H9 (cell line): ENCODE measurements at regions not wholly inside any gene's neighbourhood (a gene's known extent, or its start where the extent isn't known, plus 50 kb on each side); places are given as distances from the start of the nearest gene placed in this dataset.

Experiments used
- DNase-seq: peaks from one replicate; pipeline ENCODE4 v3.0.0-alpha.2; 2017
- H2AFZ ChIP-seq: one replicate; pipeline ENCODE4 v1.6.1; 2013; ENCODE audit warnings: mild to moderate bottlenecking, low read length, control low read depth, moderate library complexity
- H2AK5ac ChIP-seq: 2 replicates; pipeline ENCODE4 v1.6.1; 2013; ENCODE audit warnings: low read length, control low read depth, mixed read lengths; ENCODE audit not compliant: insufficient read length
- H2BK120ac ChIP-seq: one replicate; pipeline ENCODE4 v1.6.1; 2013; ENCODE audit warnings: low read depth, mild to moderate bottlenecking, low read length, control low read depth, inconsistent platforms; ENCODE audit not compliant: poor library complexity, severe bottlenecking
- H2BK12ac ChIP-seq: 2 replicates; pipeline ENCODE4 v1.6.1; 2013; ENCODE audit warnings: low read length, control low read depth, mixed read lengths, low read depth; ENCODE audit not compliant: insufficient read length
- H2BK15ac ChIP-seq: 2 replicates; pipeline ENCODE4 v1.6.1; 2013; ENCODE audit warnings: low read depth, low read length, control low read depth
- H2BK20ac ChIP-seq: one replicate; pipeline ENCODE4 v1.6.1; 2013; ENCODE audit warnings: low read depth, mild to moderate bottlenecking, low read length, control low read depth, inconsistent platforms; ENCODE audit not compliant: poor library complexity, severe bottlenecking
- H2BK5ac ChIP-seq: 2 replicates; pipeline ENCODE4 v1.6.1; 2013; ENCODE audit warnings: low read length, control low read depth, mixed read lengths; ENCODE audit not compliant: insufficient read length
- H3K14ac ChIP-seq: 2 replicates; pipeline ENCODE4 v1.6.1; 2013; ENCODE audit warnings: low read length, control low read depth; ENCODE audit not compliant: insufficient read depth
- H3K18ac ChIP-seq: 2 replicates; pipeline ENCODE4 v1.6.1; 2013; ENCODE audit warnings: low read depth, mild to moderate bottlenecking, mixed read lengths, low read length, control low read depth; ENCODE audit not compliant: insufficient read length
- H3K23ac ChIP-seq: 2 replicates; pipeline ENCODE4 v1.6.1; 2013; ENCODE audit warnings: low read length, control low read depth, mixed read lengths, low read depth; ENCODE audit not compliant: insufficient read length
- H3K23me2 ChIP-seq: 2 replicates; pipeline ENCODE4 v1.6.1; 2013; ENCODE audit warnings: low read depth, mild to moderate bottlenecking, mixed read lengths, low read length, control low read depth; ENCODE audit not compliant: insufficient read length, poor library complexity, severe bottlenecking
- H3K27ac ChIP-seq: 2 replicates; pipeline ENCODE4 v1.5.1; 2013; ENCODE audit warnings: low read length, control low read depth, mixed read lengths, low read depth; ENCODE audit not compliant: insufficient read length
- H3K27me3 ChIP-seq: 2 replicates; pipeline ENCODE4 v1.6.1; 2013; ENCODE audit warnings: low read length, control low read depth, inconsistent platforms; ENCODE audit not compliant: insufficient read depth
- H3K4ac ChIP-seq: 2 replicates; pipeline ENCODE4 v1.6.1; 2013; ENCODE audit warnings: low read depth, mild to moderate bottlenecking, control low read depth, inconsistent platforms, low read length, moderate library complexity
- H3K4me1 ChIP-seq: 2 replicates; pipeline ENCODE4 v1.6.1; 2013; ENCODE audit warnings: low read length, control low read depth, inconsistent platforms; ENCODE audit not compliant: insufficient read depth
- H3K4me2 ChIP-seq: 2 replicates; pipeline ENCODE4 v1.6.1; 2013; ENCODE audit warnings: low read length, control low read depth, mixed read lengths; ENCODE audit not compliant: insufficient read length, insufficient read depth
- H3K56ac ChIP-seq: 2 replicates; pipeline ENCODE4 v1.6.1; 2013; ENCODE audit warnings: low read depth, mild to moderate bottlenecking, mixed read lengths, low read length, control low read depth; ENCODE audit not compliant: insufficient read length
- H3K79me1 ChIP-seq: 2 replicates; pipeline ENCODE4 v1.6.1; 2013; ENCODE audit warnings: low read depth, mild to moderate bottlenecking, moderate library complexity, low read length, control low read depth, inconsistent platforms; ENCODE audit not compliant: insufficient read depth, poor library complexity, severe bottlenecking
- H3K79me2 ChIP-seq: 2 replicates; pipeline ENCODE4 v1.6.1; 2013; ENCODE audit warnings: low read length, control low read depth, inconsistent platforms; ENCODE audit not compliant: insufficient read depth
- H3K9ac ChIP-seq: 2 replicates; pipeline ENCODE4 v1.6.1; 2013; ENCODE audit warnings: low read length, control low read depth, mixed read lengths; ENCODE audit not compliant: insufficient read length; ENCODE audit errors: extremely low read depth
- H3K9me3 ChIP-seq: one replicate; pipeline ENCODE4 v1.6.1; 2013; ENCODE audit warnings: low read depth, low read length, inconsistent platforms; ENCODE audit not compliant: control insufficient read depth
- H3T11ph ChIP-seq: one replicate; pipeline ENCODE4 v1.6.1; 2013; ENCODE audit warnings: mild to moderate bottlenecking, low read length, control low read depth, inconsistent platforms
- H4K20me1 ChIP-seq: one replicate; pipeline ENCODE4 v1.6.1; 2013; ENCODE audit not compliant: control insufficient read depth, insufficient read length, insufficient read depth
- H4K5ac ChIP-seq: 2 replicates; pipeline ENCODE4 v1.6.1; 2013; ENCODE audit warnings: low read depth, mild to moderate bottlenecking, mixed read lengths, low read length, control low read depth; ENCODE audit not compliant: insufficient read length
- H4K8ac ChIP-seq: replicated peaks from 2 replicates; pipeline ENCODE4 v1.6.1; 2013; ENCODE audit warnings: low read length, control low read depth, mixed read lengths, low read depth; ENCODE audit not compliant: insufficient read length
- H4K91ac ChIP-seq: 2 replicates; pipeline ENCODE4 v1.6.1; 2013; ENCODE audit warnings: low read depth, mild to moderate bottlenecking, moderate library complexity, mixed read lengths, low read length, control low read depth; ENCODE audit not compliant: insufficient read length
- H3K27ac Mint-ChIP-seq, 3 experiments: 2 replicates in 2 of 3; 3 replicates in 1 of 3; pipeline ENCODE4 v1.8.0; 2020 to 2021; ENCODE audit warnings: mixed read lengths in 3 of 3, mild to moderate bottlenecking in 1 of 3, moderate library complexity in 1 of 3
- H3K27me3 Mint-ChIP-seq: 2 replicates; pipeline ENCODE4 v1.8.0; 2021; ENCODE audit warnings: low read depth, mild to moderate bottlenecking, moderate library complexity, mixed read lengths
- H3K36me3 Mint-ChIP-seq, 3 experiments: 2 replicates in 2 of 3; 3 replicates in 1 of 3; pipeline ENCODE4 v1.8.0; 2020 to 2021; ENCODE audit warnings: low read depth in 3 of 3, mixed read lengths in 3 of 3; ENCODE audit not compliant: insufficient read depth in 1 of 3
- H3K4me1 Mint-ChIP-seq, 2 experiments: 2 replicates each; pipeline ENCODE4 v1.8.0; 2020; ENCODE audit warnings: mixed read lengths in 2 of 2
- H3K4me3 Mint-ChIP-seq, 2 experiments: 2 replicates in 1 of 2; 3 replicates in 1 of 2; pipeline ENCODE4 v1.8.0; 2020 to 2021; ENCODE audit warnings: mild to moderate bottlenecking in 2 of 2, mixed read lengths in 2 of 2, moderate library complexity in 1 of 2
- H3K9me3 Mint-ChIP-seq, 2 experiments: 2 replicates in 1 of 2; 3 replicates in 1 of 2; pipeline ENCODE4 v1.8.0; 2020; ENCODE audit warnings: mild to moderate bottlenecking in 2 of 2, mixed read lengths in 2 of 2, moderate library complexity in 1 of 2
- CTCF ChIP-seq: fragments of 200-600 bp; sonication (generic); conservative IDR thresholded peaks from 3 replicates; pipeline ENCODE4 v1.8.0; 2021; ENCODE audit warnings: antibody characterized with exemption, mild to moderate bottlenecking
- WGBS: extraction: QIAGEN DNeasy Blood & Tissue Kit; methylation state at CpG from one replicate; pipeline ENCODE4 v1.1.7; 2013; ENCODE audit warnings: missing lambda C conversion rate, low lambda C conversion rate, mixed read lengths; ENCODE audit not compliant: insufficient read length; ENCODE audit errors: extremely low coverage; 5-methylcytosine and 5-hydroxymethylcytosine counted together

GRCh38 chr11:11152877-11153276 is 200.2 kb downstream of the CSNK2A3 start:
- no peak overlapping the region for H2AK5ac ChIP-seq
- H3K27me3 ChIP-seq: no peaks in the 10 kb centered on the region
- H3T11ph ChIP-seq: no peak overlapping the region
- H3K18ac ChIP-seq: no peak overlapping the region
- H4K20me1 ChIP-seq: no peaks in the 10 kb centered on the region
- H2BK120ac ChIP-seq: no peak overlapping the region
- no peak overlapping the region for H3K4ac ChIP-seq
- no peak overlapping the region for H2AFZ ChIP-seq
- H3K9me3 ChIP-seq: no peaks in the 10 kb centered on the region
- H3K4me3 Mint-ChIP-seq: no peak overlapping the region
- no peak overlapping the region for H4K91ac ChIP-seq
- H4K8ac ChIP-seq: no peak overlapping the region
- H3K27ac Mint-ChIP-seq: 0 out of 7 replicates have a peak overlapping the region, but pooled peaks of 1 of the 3 experiments have one; percentile 53
- TF ChIP-seq CTCF: no peak
- no peak overlapping the region; the same call in 1 of the 2 replicates for H3K14ac ChIP-seq
- no peak for DNase-seq
- H2BK20ac ChIP-seq: no peak overlapping the region
- H4K5ac ChIP-seq: no peak overlapping the region
- no peak overlapping the region for H3K4me2 ChIP-seq
- H3K4me1 Mint-ChIP-seq: peaks cover 6 to 12% of the 10 kb centered on the region in 2 experiments; a peak in 3 of 4 replicates
- H3K27me3 Mint-ChIP-seq: no peaks in the 10 kb centered on the region; the same call in 1 of the 2 replicates
- no peak overlapping the region for H2BK12ac ChIP-seq
- no peaks in the 10 kb centered on the region for H3K79me1 ChIP-seq
- H2BK5ac ChIP-seq: no peak overlapping the region
- H3K9me3 Mint-ChIP-seq: no peaks in the 10 kb centered on the region
- H3K23me2 ChIP-seq: no peaks in the 10 kb centered on the region
- H3K79me2 ChIP-seq: no peaks in the 10 kb centered on the region
- peaks cover 3% of the 10 kb centered on the region; the same call in 1 of the 2 replicates for H3K4me1 ChIP-seq
- no peak overlapping the region for H3K56ac ChIP-seq
- H3K23ac ChIP-seq: no peak overlapping the region
- no peak overlapping the region for H3K9ac ChIP-seq
- no peak overlapping the region for H3K27ac ChIP-seq
- H2BK15ac ChIP-seq: no peak overlapping the region
- H3K36me3 Mint-ChIP-seq: peaks cover 0 to under 1% (median 0%) of the 10 kb centered on the region in 3 experiments; a peak in 1 of 7 replicates
- no CpG with 5 or more reads among the region's 4 CpGs for WGBS
